ENCODE measurements at regions not wholly inside any gene's neighbourhood (a gene's known extent, or its start where the extent isn't known, plus 50 kb on each side); places are given as distances from the start of the nearest gene placed in this dataset.
"Not testable (repeated sequence)": the region's sequence is repeated elsewhere in the genome, so short reads cannot be mapped to it uniquely, and the experiment has no call there.

- no peak for TF ChIP-seq CTCF (conservative IDR thresholded peaks at IDR 0.05; ENCODE audit: low read depth)
- peak; percentile 80 for DNase-seq (ENCODE audit: low spot score)
- peak overlapping the region; percentile 18; the same call in 1 of the 2 replicates for H3K27ac ChIP-seq
- POLR2A ChIA-PET (ENCODE audit: low non-redundant PET) = no interaction called here
- CTCF ChIA-PET = no interaction called here
These were observed 101.4 kb downstream of the TMEM167A start for GRCh38 chr5:82975812-82976211.

- no peak for TF ChIP-seq CTCF (conservative IDR thresholded peaks at IDR 0.05; ENCODE audit: low read depth)
- ChIA-PET POLR2A (ENCODE audit: low non-redundant PET) (no interaction called here), CTCF (no interaction called here)
- H3K27ac ChIP-seq = peak overlapping the region; percentile 18; the same call in 1 of the 2 replicates
- DNase-seq (ENCODE audit: low spot score) = no peak
These were observed 101.8 kb downstream of the TMEM167A start for GRCh38 chr5:82975396-82975795.

GRCh38 chr5:82974346-82974745 lies 102.8 kb downstream of the TMEM167A start:
- H3K27ac ChIP-seq; DNase-seq (ENCODE audit: low spot score); CTCF ChIA-PET; POLR2A ChIA-PET (ENCODE audit: low non-redundant PET): not testable (repeated sequence)

- H3K27ac ChIP-seq = no peak overlapping the region
- no peak for DNase-seq (ENCODE audit: low spot score)
- no peak for TF ChIP-seq CTCF (conservative IDR thresholded peaks at IDR 0.05; ENCODE audit: low read depth)
- ChIA-PET POLR2A (ENCODE audit: low non-redundant PET) (no interaction called here), CTCF (no interaction called here)
These were observed 105.3 kb downstream of the TMEM167A start for GRCh38 chr5:82971901-82972300.

- CTCF ChIA-PET; H3K27ac ChIP-seq; POLR2A ChIA-PET (ENCODE audit: low non-redundant PET); DNase-seq (ENCODE audit: low spot score): not testable (repeated sequence)
These were observed 106.0 kb downstream of the TMEM167A start for GRCh38 chr5:82971034-82971806.

- CTCF ChIA-PET = interaction anchor here (0.5 kb wide), 1 partner anchor 498 kb away, joined by 3 read pairs; no protein-coding TSS in a partner anchor
- POLR2A ChIA-PET (ENCODE audit: low non-redundant PET); H3K27ac ChIP-seq: not testable (repeated sequence)
- DNase-seq (ENCODE audit: low spot score) = peak; percentile 50
These were observed 107.8 kb downstream of the TMEM167A start for GRCh38 chr5:82969221-82969976.

GRCh38 chr5:82967072-82967471 lies 110.1 kb downstream of the TMEM167A start:
- no peak for TF ChIP-seq CTCF (conservative IDR thresholded peaks at IDR 0.05; ENCODE audit: low read depth)
- CTCF ChIA-PET = interaction anchor here (0.6 kb wide), 1 partner anchor 750 kb away, joined by 3 read pairs; no protein-coding TSS in a partner anchor
- DNase-seq (ENCODE audit: low spot score) = no peak

GRCh38 chr5:82959466-82959865 lies 117.7 kb downstream of the TMEM167A start:
- no peak for DNase-seq (ENCODE audit: low spot score)
- ChIA-PET CTCF (interaction anchor here (0.6 kb wide), 1 partner anchor 119 kb away, joined by 5 read pairs; no protein-coding TSS in a partner anchor), POLR2A (ENCODE audit: low non-redundant PET) (no interaction called here)
- no peak for TF ChIP-seq CTCF (conservative IDR thresholded peaks at IDR 0.05; ENCODE audit: low read depth)
- H3K27ac ChIP-seq = no peak overlapping the region

More at GRCh38 chr5:82967072-82967471, 110.1 kb downstream of the TMEM167A start:
- POLR2A ChIA-PET (ENCODE audit: low non-redundant PET) = no interaction called here
- H3K27ac ChIP-seq = no peak overlapping the region
